Keratinocyte (primary cell): ENCODE measurements at regions not wholly inside any gene's neighbourhood (a gene's known extent, or its start where the extent isn't known, plus 50 kb on each side); places are given as distances from the start of the nearest gene placed in this dataset.

Experiments used
- EZH2 ChIP-seq: IDR thresholded peaks from one replicate; pipeline ENCODE4 v1.6.1; 2012; ENCODE audit warnings: inconsistent platforms, mild to moderate bottlenecking, low read length, moderate library complexity
- TF ChIP-seq, protein P1 (sequence below), 3 experiments: IDR thresholded peaks in 1 of 3; conservative IDR thresholded peaks in 1 of 3; optimal IDR thresholded peaks in 1 of 3; 2 replicates in 2 of 3; 3 replicates in 1 of 3; pipeline versions ENCODE3 to v1.5.1; 2011; ENCODE audit warnings: low read length in 3 of 3, mild to moderate bottlenecking in 3 of 3, moderate library complexity in 2 of 3, control low read depth in 1 of 3, inconsistent platforms in 1 of 3; ENCODE audit not compliant: insufficient read depth in 2 of 3; ENCODE audit errors: extremely low read depth in 1 of 3

DNA sequence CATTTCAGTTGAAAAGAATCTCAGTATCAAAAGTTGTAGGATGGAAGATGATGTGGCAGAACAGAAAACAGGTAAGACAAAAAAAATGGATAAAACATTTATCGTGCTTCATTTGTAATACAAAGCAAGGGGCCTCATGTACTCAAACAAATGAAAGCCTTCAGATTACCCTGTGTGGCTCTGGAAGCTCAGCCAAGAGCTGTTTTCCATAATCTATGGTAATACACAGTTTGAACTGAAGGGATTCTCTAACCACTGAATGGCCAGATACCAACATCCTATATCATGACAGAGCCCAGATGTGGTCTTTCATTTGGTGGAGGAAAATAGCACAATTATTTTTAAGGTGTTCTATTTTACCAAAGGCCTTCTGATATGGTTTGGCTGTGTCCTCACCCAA is 272.1 kb upstream of the RND3 start:
- TF ChIP-seq, protein P1, sequence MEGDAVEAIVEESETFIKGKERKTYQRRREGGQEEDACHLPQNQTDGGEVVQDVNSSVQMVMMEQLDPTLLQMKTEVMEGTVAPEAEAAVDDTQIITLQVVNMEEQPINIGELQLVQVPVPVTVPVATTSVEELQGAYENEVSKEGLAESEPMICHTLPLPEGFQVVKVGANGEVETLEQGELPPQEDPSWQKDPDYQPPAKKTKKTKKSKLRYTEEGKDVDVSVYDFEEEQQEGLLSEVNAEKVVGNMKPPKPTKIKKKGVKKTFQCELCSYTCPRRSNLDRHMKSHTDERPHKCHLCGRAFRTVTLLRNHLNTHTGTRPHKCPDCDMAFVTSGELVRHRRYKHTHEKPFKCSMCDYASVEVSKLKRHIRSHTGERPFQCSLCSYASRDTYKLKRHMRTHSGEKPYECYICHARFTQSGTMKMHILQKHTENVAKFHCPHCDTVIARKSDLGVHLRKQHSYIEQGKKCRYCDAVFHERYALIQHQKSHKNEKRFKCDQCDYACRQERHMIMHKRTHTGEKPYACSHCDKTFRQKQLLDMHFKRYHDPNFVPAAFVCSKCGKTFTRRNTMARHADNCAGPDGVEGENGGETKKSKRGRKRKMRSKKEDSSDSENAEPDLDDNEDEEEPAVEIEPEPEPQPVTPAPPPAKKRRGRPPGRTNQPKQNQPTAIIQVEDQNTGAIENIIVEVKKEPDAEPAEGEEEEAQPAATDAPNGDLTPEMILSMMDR (optimal IDR thresholded peaks at IDR 0.05 in 1 of 3, IDR thresholded peaks at IDR 0.05 in 1 of 3, conservative IDR thresholded peaks at IDR 0.05 in 1 of 3; ENCODE audit: extremely low read depth in 1 of 3, insufficient read depth in 2 of 3, low read length in 3 of 3) = no peak
- no peak for TF ChIP-seq EZH2
